ENCODE measurements at regions not wholly inside any gene's neighbourhood (a gene's known extent, or its start where the extent isn't known, plus 50 kb on each side); places are given as distances from the start of the nearest gene placed in this dataset.

DNA sequence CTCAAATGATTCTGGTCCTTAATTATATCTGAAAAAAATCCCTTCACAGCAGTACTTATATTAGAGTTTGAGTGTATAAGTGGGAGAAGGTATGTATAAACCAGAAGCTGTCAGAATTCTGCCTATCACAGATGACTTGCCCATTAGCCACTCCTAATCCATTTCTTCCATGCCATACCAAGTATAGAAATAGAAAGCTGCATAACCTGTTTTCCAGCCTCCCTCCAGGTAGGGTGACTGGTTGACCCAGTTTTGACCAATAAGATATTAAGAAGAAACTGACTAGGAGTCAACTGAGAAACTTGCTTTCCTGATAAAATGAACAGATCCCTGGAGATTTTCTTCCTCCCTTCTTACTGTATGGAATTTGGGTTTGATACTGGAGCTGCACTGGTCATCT is 112.2 kb upstream of the GRIK2 start:
- no peak for DNase-seq (ENCODE audit: extremely low spot score, unreplicated experiment)
- H3K4me1 Mint-ChIP-seq (ENCODE audit: unreplicated experiment), result no peaks in the 10 kb centered on the region
- no peaks in the 10 kb centered on the region for H3K36me3 Mint-ChIP-seq (ENCODE audit: unreplicated experiment)
- H3K27me3 Mint-ChIP-seq (ENCODE audit: unreplicated experiment), result no peaks in the 10 kb centered on the region
- TF ChIP-seq, protein P1, sequence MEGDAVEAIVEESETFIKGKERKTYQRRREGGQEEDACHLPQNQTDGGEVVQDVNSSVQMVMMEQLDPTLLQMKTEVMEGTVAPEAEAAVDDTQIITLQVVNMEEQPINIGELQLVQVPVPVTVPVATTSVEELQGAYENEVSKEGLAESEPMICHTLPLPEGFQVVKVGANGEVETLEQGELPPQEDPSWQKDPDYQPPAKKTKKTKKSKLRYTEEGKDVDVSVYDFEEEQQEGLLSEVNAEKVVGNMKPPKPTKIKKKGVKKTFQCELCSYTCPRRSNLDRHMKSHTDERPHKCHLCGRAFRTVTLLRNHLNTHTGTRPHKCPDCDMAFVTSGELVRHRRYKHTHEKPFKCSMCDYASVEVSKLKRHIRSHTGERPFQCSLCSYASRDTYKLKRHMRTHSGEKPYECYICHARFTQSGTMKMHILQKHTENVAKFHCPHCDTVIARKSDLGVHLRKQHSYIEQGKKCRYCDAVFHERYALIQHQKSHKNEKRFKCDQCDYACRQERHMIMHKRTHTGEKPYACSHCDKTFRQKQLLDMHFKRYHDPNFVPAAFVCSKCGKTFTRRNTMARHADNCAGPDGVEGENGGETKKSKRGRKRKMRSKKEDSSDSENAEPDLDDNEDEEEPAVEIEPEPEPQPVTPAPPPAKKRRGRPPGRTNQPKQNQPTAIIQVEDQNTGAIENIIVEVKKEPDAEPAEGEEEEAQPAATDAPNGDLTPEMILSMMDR (IDR thresholded peaks at IDR 0.05), result no peak
- H3K9me3 Mint-ChIP-seq (ENCODE audit: unreplicated experiment), result no peaks in the 10 kb centered on the region
- H3K4me3 Mint-ChIP-seq (ENCODE audit: unreplicated experiment), result no peak overlapping the region
- no peak overlapping the region for H3K27ac Mint-ChIP-seq (ENCODE audit: unreplicated experiment)

DNA sequence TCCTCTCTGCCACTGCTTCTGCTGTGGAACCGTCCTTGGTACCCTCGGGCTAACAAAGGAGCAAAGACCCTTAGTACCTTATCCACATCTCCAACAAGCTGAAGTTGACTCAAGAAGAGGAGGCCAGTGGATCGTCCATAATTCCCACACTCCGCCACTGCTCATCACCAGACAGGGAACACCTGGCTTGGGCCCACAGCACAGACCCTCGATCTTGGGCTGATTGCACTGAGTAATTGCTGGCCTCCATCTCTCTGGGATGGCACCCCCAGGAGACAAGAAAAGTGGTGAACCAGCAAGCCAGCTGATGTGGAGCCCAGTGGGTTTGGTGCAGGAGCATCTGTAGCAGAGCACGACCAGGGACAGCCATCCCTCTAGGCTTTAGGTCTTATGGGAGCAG is 109.4 kb upstream of the GRIK2 start:
- Mint-ChIP-seq H3K27ac (ENCODE audit: unreplicated experiment) (no peak overlapping the region), H3K27me3 (ENCODE audit: unreplicated experiment) (no peaks in the 10 kb centered on the region), H3K4me1 (ENCODE audit: unreplicated experiment) (no peaks in the 10 kb centered on the region), H3K36me3 (ENCODE audit: unreplicated experiment) (no peaks in the 10 kb centered on the region), H3K4me3 (ENCODE audit: unreplicated experiment) (no peak overlapping the region), H3K9me3 (ENCODE audit: unreplicated experiment) (no peaks in the 10 kb centered on the region)
- DNase-seq (ENCODE audit: extremely low spot score, unreplicated experiment), result no peak
- TF ChIP-seq, protein P1 (IDR thresholded peaks at IDR 0.05), result no peak

DNA sequence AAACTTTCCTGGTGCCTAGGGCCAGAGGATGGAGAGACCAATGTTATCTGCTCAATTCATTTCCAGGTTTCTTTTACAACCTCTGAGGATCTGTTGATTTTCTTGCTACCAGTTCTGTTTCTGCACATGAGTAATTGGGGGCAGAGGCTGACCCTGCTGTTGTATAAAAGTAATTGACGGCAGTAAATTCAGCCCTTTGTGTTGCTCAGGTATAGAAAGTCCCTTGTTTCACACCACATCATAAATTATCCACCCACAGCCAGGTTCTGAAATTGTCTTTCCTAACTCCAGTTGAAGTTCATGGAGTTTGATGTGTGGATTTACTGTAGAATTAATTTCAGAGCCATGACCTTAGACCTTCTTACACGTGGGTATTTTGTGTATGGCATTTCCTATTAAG is 107.4 kb upstream of the GRIK2 start:
- Mint-ChIP-seq H3K27me3 (ENCODE audit: unreplicated experiment) (no peaks in the 10 kb centered on the region), H3K9me3 (ENCODE audit: unreplicated experiment) (no peaks in the 10 kb centered on the region), H3K27ac (ENCODE audit: unreplicated experiment) (no peak overlapping the region), H3K4me3 (ENCODE audit: unreplicated experiment) (no peak overlapping the region), H3K4me1 (ENCODE audit: unreplicated experiment) (no peaks in the 10 kb centered on the region), H3K36me3 (ENCODE audit: unreplicated experiment) (no peaks in the 10 kb centered on the region)
- TF ChIP-seq, protein P1 (IDR thresholded peaks at IDR 0.05), result no peak
- DNase-seq (ENCODE audit: extremely low spot score, unreplicated experiment), result no peak

DNA sequence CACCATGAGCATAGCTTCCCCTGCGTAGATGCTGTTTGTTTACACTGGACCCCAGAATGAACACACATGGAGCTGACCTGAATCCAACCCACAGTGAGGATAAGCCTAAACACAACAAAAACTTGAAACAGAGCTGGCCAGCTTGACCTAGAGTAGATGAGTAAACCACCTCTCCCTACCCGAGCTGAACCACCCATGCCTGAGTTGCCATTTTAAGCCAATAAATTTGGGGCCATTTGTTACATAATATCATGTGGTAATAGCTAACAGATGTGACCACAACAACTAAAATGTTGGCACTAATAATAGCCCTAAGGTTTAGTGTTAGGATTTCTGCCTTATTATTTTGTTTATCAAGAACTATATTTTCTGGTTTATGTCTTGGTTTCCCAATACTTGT is 103.2 kb upstream of the GRIK2 start:
- DNase-seq (ENCODE audit: extremely low spot score, unreplicated experiment), result no peak
- Mint-ChIP-seq H3K9me3 (ENCODE audit: unreplicated experiment) (no peaks in the 10 kb centered on the region), H3K36me3 (ENCODE audit: unreplicated experiment) (no peaks in the 10 kb centered on the region), H3K4me1 (ENCODE audit: unreplicated experiment) (no peaks in the 10 kb centered on the region), H3K27ac (ENCODE audit: unreplicated experiment) (no peak overlapping the region), H3K27me3 (ENCODE audit: unreplicated experiment) (no peaks in the 10 kb centered on the region), H3K4me3 (ENCODE audit: unreplicated experiment) (no peak overlapping the region)
- TF ChIP-seq, protein P1 (IDR thresholded peaks at IDR 0.05), result no peak

- TF ChIP-seq, protein P1 (IDR thresholded peaks at IDR 0.05), result no peak
- Mint-ChIP-seq H3K9me3 (ENCODE audit: unreplicated experiment) (no peaks in the 10 kb centered on the region), H3K4me1 (ENCODE audit: unreplicated experiment) (no peaks in the 10 kb centered on the region), H3K36me3 (ENCODE audit: unreplicated experiment) (no peaks in the 10 kb centered on the region), H3K27ac (ENCODE audit: unreplicated experiment) (no peak overlapping the region), H3K4me3 (ENCODE audit: unreplicated experiment) (no peak overlapping the region), H3K27me3 (ENCODE audit: unreplicated experiment) (no peaks in the 10 kb centered on the region)
- no peak for DNase-seq (ENCODE audit: extremely low spot score, unreplicated experiment)
Measured at GRCh38 chr6:101294051-101294638, 99.4 kb upstream of the GRIK2 start.
